ENCODE measurements at regions not wholly inside any gene's neighbourhood (a gene's known extent, or its start where the extent isn't known, plus 50 kb on each side); places are given as distances from the start of the nearest gene placed in this dataset.

GRCh38 chr3:56861511-56861910 is 59.8 kb upstream of the ARHGEF3 start:
- DNase-seq = no peak

GRCh38 chr3:56860939-56861338 is 59.2 kb upstream of the ARHGEF3 start:
- no peak for DNase-seq

GRCh38 chr3:56860351-56860750 is 58.6 kb upstream of the ARHGEF3 start:
- no peak for DNase-seq

GRCh38 chr3:56858331-56858730 is 56.6 kb upstream of the ARHGEF3 start:
- no peak for DNase-seq

GRCh38 chr3:56857178-56857577 is 55.4 kb upstream of the ARHGEF3 start:
- DNase-seq = no peak

- no peak for DNase-seq
Measured at GRCh38 chr3:56856752-56857151, 55.0 kb upstream of the ARHGEF3 start.

- DNase-seq = no peak
Measured at GRCh38 chr3:56855856-56856512, 54.2 kb upstream of the ARHGEF3 start.

- no peak for DNase-seq
Measured at GRCh38 chr3:56854856-56855611, 53.3 kb upstream of the ARHGEF3 start.

- DNase-seq = no peak
Measured at GRCh38 chr3:56851966-56852884, 50.5 kb upstream of the ARHGEF3 start.

All from NCI-H748 treated with DMSO at 0.1 percent for 48 hours (cell line).